Lung (tissue), 11 donors: ENCODE measurements at regions not wholly inside any gene's neighbourhood (a gene's known extent, or its start where the extent isn't known, plus 50 kb on each side); places are given as distances from the start of the nearest gene placed in this dataset.
A peak's percentile ranks its signal among the peaks of the same experiment; 100 is the strongest.

ENCODE experiments used
- ATAC-seq: fragments of 200-7000 bp; cut with Tn5 transposase; one replicate; pipeline ENCODE4 v1.9.1; 2020; ENCODE audit warnings: moderate number of reproducible peaks; ENCODE audit not compliant: insufficient read depth, low FRiP score
- DNase-seq, 3 donors: peaks; one replicate each; pipeline ENCODE4 v3.0.0-alpha.2; 2013 to 2017
- H3K27ac ChIP-seq, 2 donors: one replicate each; pipeline ENCODE4 v1.5.1; 2013; ENCODE audit warnings: mild to moderate bottlenecking in 2 of 2, moderate library complexity in 2 of 2, control low read depth in 1 of 2, inconsistent platforms in 1 of 2, low read depth in 1 of 2, low read length in 1 of 2
- H3K27me3 ChIP-seq, 3 donors: one replicate each; pipeline ENCODE4 v1.5.1; 2013; ENCODE audit warnings: low read length in 2 of 3; ENCODE audit not compliant: control insufficient read depth in 3 of 3, insufficient read depth in 3 of 3
- H3K36me3 ChIP-seq, 4 donors: one replicate each; pipeline ENCODE4 v1.5.1; 2013; ENCODE audit warnings: low read length in 4 of 4, mild to moderate bottlenecking in 1 of 4, moderate library complexity in 1 of 4; ENCODE audit not compliant: control insufficient read depth in 4 of 4, insufficient read depth in 4 of 4
- H3K4me1 ChIP-seq, 5 donors: one replicate each; pipeline ENCODE4 v1.5.1; 2013; ENCODE audit warnings: low read length in 5 of 5, mild to moderate bottlenecking in 2 of 5, moderate library complexity in 1 of 5; ENCODE audit not compliant: control insufficient read depth in 5 of 5, insufficient read depth in 5 of 5
- H3K4me3 ChIP-seq: one replicate; pipeline ENCODE4 v1.5.1; 2013; ENCODE audit warnings: mild to moderate bottlenecking, control low read depth, moderate library complexity
- H3K9ac ChIP-seq, 2 donors: one replicate each; pipeline ENCODE4 v1.5.1; 2013; ENCODE audit warnings: low read length in 2 of 2, control low read depth in 1 of 2; ENCODE audit not compliant: insufficient read depth in 1 of 2
- H3K9me3 ChIP-seq, 4 donors: one replicate each; pipeline ENCODE4 v1.5.1; 2013; ENCODE audit warnings: low read length in 3 of 4, mild to moderate bottlenecking in 1 of 4, moderate library complexity in 1 of 4; ENCODE audit not compliant: control insufficient read depth in 4 of 4, insufficient read depth in 3 of 4
- CTCF ChIP-seq: IDR thresholded peaks from 2 replicates; pipeline ENCODE4 v1.5.1; 2012; ENCODE audit warnings: mild to moderate bottlenecking; ENCODE audit errors: control extremely low read depth, extremely low read depth
- WGBS, 2 donors: extraction: QIAGEN DNeasy Blood & Tissue Kit; methylation state at CpG; one replicate each; pipeline ENCODE4 v1.1.7; 2013; 5-methylcytosine and 5-hydroxymethylcytosine counted together
- donor health status: control.
- donor health status: control.
- donor health status: Bipolar disorder and iron deficiency.
- donor health status: healthy.
- donor health status: DM: yes; HTN: yes; CAD: no.

- H3K27ac ChIP-seq = no peak overlapping the region
- 37 to 44% methylated on average over 2 of the region's 2 CpGs for WGBS, 2 donors
- ATAC-seq (no peak), DNase-seq (peak in 1 of 3 donors; percentile 18)
- peaks cover 2 to 27% (median 4%) of the 10 kb centered on the region in 3 donors for H3K27me3 ChIP-seq
- H3K9me3 ChIP-seq = no peaks in the 10 kb centered on the region
- no peaks in the 10 kb centered on the region for H3K36me3 ChIP-seq
- peak; percentile 3 for TF ChIP-seq CTCF
- H3K4me1 ChIP-seq = no peaks in the 10 kb centered on the region
- no peak overlapping the region for H3K9ac ChIP-seq
- no peak overlapping the region for H3K4me3 ChIP-seq
These were observed 196.4 kb upstream of the RADX start for GRCh38 chrX:106415276-106415895.

- H3K27ac ChIP-seq = no peak overlapping the region
- no peak for DNase-seq
- TF ChIP-seq CTCF = no peak
- H3K27me3 ChIP-seq = peaks cover 0 to 27% (median 12%) of the 10 kb centered on the region in 3 donors
- WGBS, 2 donors = 61 to 83% methylated on average over 4 of the region's 4 CpGs
- H3K4me1 ChIP-seq = no peaks in the 10 kb centered on the region
- ATAC-seq = no peak
- no peak overlapping the region for H3K4me3 ChIP-seq
- H3K36me3 ChIP-seq = no peaks in the 10 kb centered on the region
- no peak overlapping the region for H3K9ac ChIP-seq
- H3K9me3 ChIP-seq = no peaks in the 10 kb centered on the region
These were observed 175.1 kb upstream of the RADX start for GRCh38 chrX:106436691-106437090.

GRCh38 chrX:106437407-106437806 is 174.4 kb upstream of the RADX start:
- ATAC-seq (no peak), DNase-seq (no peak)
- no peaks in the 10 kb centered on the region for H3K36me3 ChIP-seq
- no peak overlapping the region for H3K4me3 ChIP-seq
- H3K27me3 ChIP-seq = peaks cover 0 to 26% (median 11%) of the 10 kb centered on the region in 3 donors
- WGBS, 2 donors = 33 to 44% methylated on average over 3 of the region's 3 CpGs
- no peaks in the 10 kb centered on the region for H3K9me3 ChIP-seq
- TF ChIP-seq CTCF = no peak
- H3K4me1 ChIP-seq = no peaks in the 10 kb centered on the region
- H3K9ac ChIP-seq = no peak overlapping the region
- H3K27ac ChIP-seq = no peak overlapping the region

- WGBS, 2 donors = 49 to 69% methylated on average over 2 of the region's 2 CpGs
These were observed 161.4 kb upstream of the RADX start for GRCh38 chrX:106450405-106450804.

More at GRCh38 chrX:106450405-106450804, 161.4 kb upstream of the RADX start:
- H3K27ac ChIP-seq = no peak overlapping the region
- H3K27me3 ChIP-seq = peaks cover 0 to 11% (median 0%) of the 10 kb centered on the region in 3 donors
- H3K4me3 ChIP-seq = no peak overlapping the region
- no peak for TF ChIP-seq CTCF
- H3K9ac ChIP-seq = no peak overlapping the region
- no peaks in the 10 kb centered on the region for H3K4me1 ChIP-seq
- H3K36me3 ChIP-seq = no peaks in the 10 kb centered on the region
- DNase-seq (no peak), ATAC-seq (no peak)
- H3K9me3 ChIP-seq = no peaks in the 10 kb centered on the region
